ENCODE measurements at regions not wholly inside any gene's neighbourhood (a gene's known extent, or its start where the extent isn't known, plus 50 kb on each side); places are given as distances from the start of the nearest gene placed in this dataset.

DNA sequence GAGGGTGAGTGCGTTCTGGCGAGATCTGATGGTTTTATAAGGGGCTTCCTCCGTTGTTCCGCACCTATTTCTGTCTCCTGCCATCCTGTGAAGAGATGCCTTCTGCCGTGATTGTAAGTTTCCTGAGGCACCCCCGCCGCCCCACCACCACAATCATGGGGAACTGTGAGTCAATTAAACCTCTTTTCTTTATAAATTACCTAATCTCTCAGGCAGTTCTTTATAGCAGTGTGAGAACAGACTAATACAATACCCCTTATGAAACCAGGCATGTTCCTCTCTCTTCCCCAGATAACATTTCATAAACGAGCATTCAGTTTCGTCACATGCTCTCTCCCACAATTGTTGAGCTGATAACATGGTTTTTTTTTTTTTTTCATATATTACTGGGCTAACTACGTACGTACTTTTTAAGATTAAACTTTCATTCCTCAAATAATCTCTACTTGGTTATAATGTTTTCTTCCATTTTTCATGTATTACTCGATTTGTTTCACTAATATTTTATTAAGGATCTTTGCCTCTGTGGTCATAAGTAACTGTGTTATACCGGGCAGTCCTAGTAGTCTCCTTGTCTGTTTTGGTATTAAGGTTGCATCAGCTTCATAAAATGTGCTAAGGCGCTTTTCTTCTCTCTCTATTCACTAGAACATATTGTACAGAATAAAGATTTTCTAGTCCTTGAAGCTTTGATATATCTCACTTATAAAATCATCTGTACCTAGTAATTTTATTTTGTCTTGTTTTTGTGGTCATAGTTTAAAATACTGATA is 64.9 kb upstream of the MVB12B start:
- DNase-seq (ENCODE audit: missing footprints) (no peak), ATAC-seq (no peak)
- intact Hi-C loops (cut with DNase I), result no loop called here

DNA sequence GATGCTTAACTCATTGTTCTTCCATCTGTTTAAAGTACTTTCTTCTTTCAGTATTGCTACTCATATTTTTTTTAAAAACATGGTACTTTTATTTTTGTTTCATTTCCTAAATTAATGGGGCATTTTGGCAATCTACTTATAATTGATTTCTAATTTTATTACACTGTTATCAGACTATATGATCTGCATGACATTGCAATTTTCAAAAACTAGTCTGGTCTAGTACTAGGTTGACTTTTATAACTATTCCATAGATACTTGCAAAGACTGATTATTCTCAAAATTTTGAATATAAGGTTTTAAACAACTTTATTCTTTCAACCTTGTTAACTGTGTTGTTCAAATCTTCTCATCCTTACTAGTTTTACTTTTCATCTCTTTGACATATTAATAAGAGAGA is 63.9 kb upstream of the MVB12B start:
- DNase-seq (ENCODE audit: missing footprints) (no peak), ATAC-seq (no peak)
- intact Hi-C loops (cut with DNase I), result no loop called here

DNA sequence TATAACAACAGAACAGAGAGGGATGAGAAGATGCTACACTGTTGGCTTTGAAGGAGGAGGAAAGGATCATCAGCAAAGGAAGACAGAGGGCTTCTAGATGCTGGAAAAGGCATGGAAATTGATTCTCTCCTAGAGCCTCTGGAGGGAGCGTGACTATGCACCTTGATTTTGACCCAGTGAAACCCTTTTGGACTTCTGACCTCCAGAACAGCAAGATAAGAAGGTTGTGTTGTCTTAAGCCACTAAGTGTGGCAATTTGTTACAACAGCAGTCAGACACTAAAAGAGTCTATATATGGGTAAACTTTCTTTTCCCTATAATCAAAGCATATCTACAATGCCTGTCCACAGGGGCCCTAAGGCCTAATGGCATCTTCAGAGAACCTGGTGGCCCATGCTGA is 56.1 kb upstream of the MVB12B start:
- DNase-seq (ENCODE audit: missing footprints) (no peak), ATAC-seq (no peak)
- intact Hi-C loops (cut with DNase I), result no loop called here

GRCh38 chr9:126275386-126276001 is 51.1 kb upstream of the MVB12B start:
- intact Hi-C loops (cut with DNase I), result no loop called here
- peak; percentile 50 for ATAC-seq
- no peak for DNase-seq (ENCODE audit: missing footprints)

- ATAC-seq (no peak), DNase-seq (ENCODE audit: missing footprints) (no peak)
- intact Hi-C loops (cut with DNase I), result no loop called here
Observed at GRCh38 chr9:126276056-126276728, 50.4 kb upstream of the MVB12B start.
